Breast epithelium (tissue), 4 donors: ENCODE measurements at regions not wholly inside any gene's neighbourhood (a gene's known extent, or its start where the extent isn't known, plus 50 kb on each side); places are given as distances from the start of the nearest gene placed in this dataset.

Experiments
- DNase-seq, 2 donors: peaks; one replicate each; pipeline ENCODE4 v3.0.0-alpha.2; 2019; ENCODE audit warnings: low spot score in 2 of 2
- H3K27ac ChIP-seq, 2 donors: fragments of 200-600 bp; sonication (generic) in 1 of 2; one replicate each; pipeline ENCODE4 v1.5.1; 2016 to 2019; ENCODE audit warnings: mild to moderate bottlenecking in 1 of 2
- H3K27me3 ChIP-seq, 2 donors: fragments of 200-600 bp; sonication (generic) in 1 of 2; one replicate each; pipeline versions ENCODE4 v1.5.1 to v1.6.0; 2017 to 2019; ENCODE audit warnings: control low read depth in 1 of 2, mild to moderate bottlenecking in 1 of 2
- H3K36me3 ChIP-seq: fragments of 200-600 bp; one replicate; pipeline ENCODE4 v1.5.1; 2019
- H3K4me1 ChIP-seq, 2 donors: fragments of 200-600 bp; sonication (generic); one replicate each; pipeline ENCODE4 v1.5.1; 2016 to 2019; ENCODE audit warnings: control low read depth in 1 of 2
- H3K4me3 ChIP-seq, 3 donors: fragments of 200-600 bp; sonication (generic); 1 replicate in 2 of 3; 2 replicates in 1 of 3; pipeline ENCODE4 v1.5.1; 2016 to 2019; ENCODE audit warnings: mild to moderate bottlenecking in 3 of 3, moderate library complexity in 2 of 3
- H3K9me3 ChIP-seq, 2 donors: fragments of 200-600 bp; sonication (generic) in 1 of 2; one replicate each; pipeline ENCODE4 v1.5.1; 2016 to 2019; ENCODE audit warnings: control low read depth in 1 of 2
- CTCF ChIP-seq, 3 donors: fragments of 450-650 bp; IDR thresholded peaks; one replicate each; pipeline ENCODE4 v1.5.1; 2016 to 2017; ENCODE audit warnings: antibody characterized with exemption in 3 of 3, mild to moderate bottlenecking in 3 of 3, moderate library complexity in 3 of 3
- POLR2A ChIP-seq: fragments of 450-650 bp; IDR thresholded peaks from one replicate; pipeline ENCODE4 v1.6.1; 2016; ENCODE audit warnings: antibody characterized with exemption, mild to moderate bottlenecking, moderate library complexity
- POLR2AphosphoS5 ChIP-seq, 3 donors: sonication (generic); formaldehyde crosslinking; IDR thresholded peaks; one replicate each; pipeline ENCODE4 v1.6.1; 2017; ENCODE audit warnings: antibody characterized with exemption in 3 of 3
- intact Hi-C: fragments of 100-400 bp; cut with DNase I; formaldehyde crosslinking; loops from one replicate; pipeline ENCODE4 v1.15.1; 2023; ENCODE audit warnings: low total_unique reads

- Histone ChIP-seq H3K36me3 (no peaks in the 10 kb centered on the region), H3K4me1 (no peaks in the 10 kb centered on the region), H3K9me3 (peaks cover 0 to 4% of the 10 kb centered on the region in 2 donors), H3K27ac (no peak overlapping the region), H3K4me3 (no peak overlapping the region), H3K27me3 (no peaks in the 10 kb centered on the region)
- intact Hi-C loops, result no loop called here
- no peak for DNase-seq
- TF ChIP-seq POLR2AphosphoS5 (IDR thresholded peaks at IDR 0.05) (no peak), CTCF (IDR thresholded peaks at IDR 0.05) (no peak), POLR2A (no peak)
These were observed 352.6 kb downstream of the FSCB start for GRCh38 chr14:44154446-44154845.

GRCh38 chr14:44151130-44151820, 355.8 kb downstream of the FSCB start:
- TF ChIP-seq CTCF (IDR thresholded peaks at IDR 0.05), result no peak
- TF ChIP-seq POLR2A, result no peak
- no peak for TF ChIP-seq POLR2AphosphoS5 (IDR thresholded peaks at IDR 0.05)
- H3K36me3 ChIP-seq, result no peaks in the 10 kb centered on the region
- DNase-seq, result no peak
- intact Hi-C loops, result no loop called here
- no peak overlapping the region for H3K4me3 ChIP-seq
- peaks cover 0 to 4% of the 10 kb centered on the region in 2 donors for H3K9me3 ChIP-seq
- H3K4me1 ChIP-seq, result no peaks in the 10 kb centered on the region
- H3K27ac ChIP-seq, result no peak overlapping the region
- no peaks in the 10 kb centered on the region for H3K27me3 ChIP-seq

GRCh38 chr14:44149597-44149996, 357.5 kb downstream of the FSCB start:
- no peak for DNase-seq
- TF ChIP-seq POLR2A (no peak), CTCF (IDR thresholded peaks at IDR 0.05) (no peak), POLR2AphosphoS5 (IDR thresholded peaks at IDR 0.05) (no peak)
- Histone ChIP-seq H3K27me3 (no peaks in the 10 kb centered on the region), H3K36me3 (no peaks in the 10 kb centered on the region), H3K27ac (no peak overlapping the region), H3K4me3 (no peak overlapping the region), H3K9me3 (no peaks in the 10 kb centered on the region), H3K4me1 (no peaks in the 10 kb centered on the region)
- intact Hi-C loops, result no loop called here

- no peak for TF ChIP-seq CTCF (IDR thresholded peaks at IDR 0.05)
- no peak for TF ChIP-seq POLR2AphosphoS5 (IDR thresholded peaks at IDR 0.05)
- no peak for TF ChIP-seq POLR2A
- no peak for DNase-seq
- no peaks in the 10 kb centered on the region for H3K27me3 ChIP-seq
- H3K27ac ChIP-seq, result no peak overlapping the region
- H3K4me1 ChIP-seq, result no peaks in the 10 kb centered on the region
- no peaks in the 10 kb centered on the region for H3K36me3 ChIP-seq
- intact Hi-C loops, result no loop called here
- H3K4me3 ChIP-seq, result no peak overlapping the region
- no peaks in the 10 kb centered on the region for H3K9me3 ChIP-seq
These were observed 365.1 kb downstream of the FSCB start for GRCh38 chr14:44142006-44142405.

GRCh38 chr14:44135972-44136371, 371.1 kb downstream of the FSCB start:
- no peaks in the 10 kb centered on the region for H3K9me3 ChIP-seq
- no peak for TF ChIP-seq POLR2AphosphoS5 (IDR thresholded peaks at IDR 0.05)
- TF ChIP-seq POLR2A, result no peak
- TF ChIP-seq CTCF (IDR thresholded peaks at IDR 0.05), result no peak
- no peak for DNase-seq
- H3K27ac ChIP-seq, result no peak overlapping the region
- H3K27me3 ChIP-seq, result no peaks in the 10 kb centered on the region
- H3K4me3 ChIP-seq, result no peak overlapping the region
- peaks cover 0 to 3% of the 10 kb centered on the region in 2 donors for H3K4me1 ChIP-seq
- intact Hi-C loops, result no loop called here
- H3K36me3 ChIP-seq, result no peaks in the 10 kb centered on the region
